Left ventricle myocardium inferior (tissue), 1 donor: ENCODE measurements at regions not wholly inside any gene's neighbourhood (a gene's known extent, or its start where the extent isn't known, plus 50 kb on each side); places are given as distances from the start of the nearest gene placed in this dataset.

ENCODE experiments used
- DNase-seq: peaks from one replicate; pipeline ENCODE4 v3.0.0-alpha.2; 2020
- H3K27ac ChIP-seq: fragments of 200-600 bp; replicated peaks from 2 replicates; pipeline ENCODE4 v1.8.0; 2021
- H3K27me3 ChIP-seq: fragments of 200-600 bp; 2 replicates; pipeline ENCODE4 v1.8.0; 2021; ENCODE audit warnings: low read depth
- H3K36me3 ChIP-seq: fragments of 200-600 bp; 2 replicates; pipeline ENCODE4 v1.8.0; 2021
- H3K4me1 ChIP-seq: fragments of 200-600 bp; 2 replicates; pipeline ENCODE4 v1.8.0; 2021
- H3K4me3 ChIP-seq: fragments of 200-600 bp; 2 replicates; pipeline ENCODE4 v1.8.0; 2021; ENCODE audit warnings: mild to moderate bottlenecking, moderate library complexity
- H3K9me3 ChIP-seq: fragments of 200-600 bp; replicated peaks from 2 replicates; pipeline ENCODE4 v1.8.0; 2021
- CTCF ChIP-seq: fragments of 200-600 bp; IDR thresholded peaks from 2 replicates; pipeline ENCODE4 v1.8.0; 2021; ENCODE audit warnings: antibody characterized with exemption, mild to moderate bottlenecking, borderline replicate concordance
- intact Hi-C: fragments of 100-400 bp; cut with micrococcal nuclease; formaldehyde crosslinking; loops from one replicate; pipeline ENCODE4 v1.11.0; 2022
- donor health status: DM: no; HTN: yes; CAD: no; lungs with severe emphysema.

GRCh38 chr2:48145845-48146452, 168.5 kb upstream of the FOXN2 start:
- DNase-seq: no peak
- intact Hi-C loops: no loop called here
- H3K36me3 ChIP-seq: no peaks in the 10 kb centered on the region
- H3K27me3 ChIP-seq: no peaks in the 10 kb centered on the region
- peaks cover 5% of the 10 kb centered on the region for H3K4me1 ChIP-seq
- H3K4me3 ChIP-seq: no peak overlapping the region
- no peak overlapping the region for H3K27ac ChIP-seq
- TF ChIP-seq CTCF: no peak
- H3K9me3 ChIP-seq: no peaks in the 10 kb centered on the region

- Histone ChIP-seq H3K36me3 (no peaks in the 10 kb centered on the region), H3K9me3 (no peaks in the 10 kb centered on the region), H3K27ac (no peak overlapping the region), H3K4me1 (peaks cover 5% of the 10 kb centered on the region), H3K27me3 (no peaks in the 10 kb centered on the region), H3K4me3 (no peak overlapping the region)
- DNase-seq: no peak
- intact Hi-C loops: no loop called here
- TF ChIP-seq CTCF: no peak
These were observed 167.9 kb upstream of the FOXN2 start for GRCh38 chr2:48146552-48146951.

- intact Hi-C loops: no loop called here
- no peak for DNase-seq
- Histone ChIP-seq H3K4me1 (peaks cover 5% of the 10 kb centered on the region), H3K36me3 (no peaks in the 10 kb centered on the region), H3K9me3 (no peaks in the 10 kb centered on the region), H3K27ac (no peak overlapping the region), H3K27me3 (no peaks in the 10 kb centered on the region), H3K4me3 (no peak overlapping the region)
- no peak for TF ChIP-seq CTCF
These were observed 166.8 kb upstream of the FOXN2 start for GRCh38 chr2:48147719-48148118.

GRCh38 chr2:48148841-48149430, 165.5 kb upstream of the FOXN2 start:
- Histone ChIP-seq H3K4me3 (no peak overlapping the region), H3K9me3 (no peaks in the 10 kb centered on the region), H3K27ac (no peak overlapping the region), H3K36me3 (no peaks in the 10 kb centered on the region), H3K27me3 (no peaks in the 10 kb centered on the region), H3K4me1 (peaks cover 5% of the 10 kb centered on the region)
- TF ChIP-seq CTCF: no peak
- intact Hi-C loops: no loop called here
- DNase-seq: no peak

- no peak overlapping the region for H3K4me3 ChIP-seq
- TF ChIP-seq CTCF: no peak
- H3K27ac ChIP-seq: no peak overlapping the region
- no peaks in the 10 kb centered on the region for H3K4me1 ChIP-seq
- no peaks in the 10 kb centered on the region for H3K27me3 ChIP-seq
- H3K9me3 ChIP-seq: peaks cover 41% of the 10 kb centered on the region
- DNase-seq: no peak
- intact Hi-C loops: no loop called here
- no peaks in the 10 kb centered on the region for H3K36me3 ChIP-seq
These were observed 157.3 kb upstream of the FOXN2 start for GRCh38 chr2:48157150-48157549.
